ENCODE measurements at regions not wholly inside any gene's neighbourhood (a gene's known extent, or its start where the extent isn't known, plus 50 kb on each side); places are given as distances from the start of the nearest gene placed in this dataset.

GRCh38 chrX:45261005-45261404, 60.3 kb upstream of the DIPK2B start:
- Histone ChIP-seq H3K27me3 (ENCODE audit: control insufficient read depth, insufficient read depth, low read length) (no peaks in the 10 kb centered on the region), H3K4me3 (ENCODE audit: low read depth, low read length) (no peak overlapping the region), H3K36me3 (ENCODE audit: control insufficient read depth, insufficient read depth, low read length) (no peaks in the 10 kb centered on the region)
- TF ChIP-seq, protein P1, sequence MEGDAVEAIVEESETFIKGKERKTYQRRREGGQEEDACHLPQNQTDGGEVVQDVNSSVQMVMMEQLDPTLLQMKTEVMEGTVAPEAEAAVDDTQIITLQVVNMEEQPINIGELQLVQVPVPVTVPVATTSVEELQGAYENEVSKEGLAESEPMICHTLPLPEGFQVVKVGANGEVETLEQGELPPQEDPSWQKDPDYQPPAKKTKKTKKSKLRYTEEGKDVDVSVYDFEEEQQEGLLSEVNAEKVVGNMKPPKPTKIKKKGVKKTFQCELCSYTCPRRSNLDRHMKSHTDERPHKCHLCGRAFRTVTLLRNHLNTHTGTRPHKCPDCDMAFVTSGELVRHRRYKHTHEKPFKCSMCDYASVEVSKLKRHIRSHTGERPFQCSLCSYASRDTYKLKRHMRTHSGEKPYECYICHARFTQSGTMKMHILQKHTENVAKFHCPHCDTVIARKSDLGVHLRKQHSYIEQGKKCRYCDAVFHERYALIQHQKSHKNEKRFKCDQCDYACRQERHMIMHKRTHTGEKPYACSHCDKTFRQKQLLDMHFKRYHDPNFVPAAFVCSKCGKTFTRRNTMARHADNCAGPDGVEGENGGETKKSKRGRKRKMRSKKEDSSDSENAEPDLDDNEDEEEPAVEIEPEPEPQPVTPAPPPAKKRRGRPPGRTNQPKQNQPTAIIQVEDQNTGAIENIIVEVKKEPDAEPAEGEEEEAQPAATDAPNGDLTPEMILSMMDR (IDR thresholded peaks at IDR 0.05; ENCODE audit: insufficient read depth, low read length, poor library complexity, severe bottlenecking), result no peak
- no peak for DNase-seq (ENCODE audit: low read depth)

GRCh38 chrX:45258731-45259402, 58.2 kb upstream of the DIPK2B start:
- TF ChIP-seq, protein P1 (IDR thresholded peaks at IDR 0.05; ENCODE audit: insufficient read depth, low read length, poor library complexity, severe bottlenecking), result no peak
- H3K36me3 ChIP-seq (ENCODE audit: control insufficient read depth, insufficient read depth, low read length), result no peaks in the 10 kb centered on the region
- H3K27me3 ChIP-seq (ENCODE audit: control insufficient read depth, insufficient read depth, low read length), result no peaks in the 10 kb centered on the region
- no peak for DNase-seq (ENCODE audit: low read depth)
- no peak overlapping the region for H3K4me3 ChIP-seq (ENCODE audit: low read depth, low read length)

All from kidney epithelial cell (primary cell).